Ovary (tissue), 7 donors: ENCODE measurements at regions not wholly inside any gene's neighbourhood (a gene's known extent, or its start where the extent isn't known, plus 50 kb on each side); places are given as distances from the start of the nearest gene placed in this dataset.

ENCODE experiments used
- DNase-seq, 5 donors: peaks; one replicate each; pipeline ENCODE4 v3.0.0-alpha.2; 2019 to 2020
- H3K27ac ChIP-seq, 2 donors: fragments of 200-600 bp; one replicate each; pipeline versions ENCODE4 v1.5.1 to v1.8.0; 2019 to 2022
- H3K27me3 ChIP-seq: fragments of 200-600 bp; one replicate; pipeline ENCODE4 v1.8.0; 2022
- H3K36me3 ChIP-seq: fragments of 200-600 bp; sonication (generic); one replicate; pipeline ENCODE4 v1.5.1; 2019
- H3K4me1 ChIP-seq: one replicate; pipeline ENCODE4 v1.8.1; 2013; ENCODE audit warnings: mild to moderate bottlenecking, moderate library complexity; ENCODE audit not compliant: insufficient read depth
- H3K4me3 ChIP-seq: fragments of 200-600 bp; sonication (generic); one replicate; pipeline ENCODE4 v1.5.1; 2017
- H3K9me3 ChIP-seq, 2 donors: fragments of 200-600 bp in 1 of 2; sonication (generic) in 1 of 2; one replicate each; pipeline versions ENCODE4 v1.5.1 to v1.8.1; 2013 to 2019; ENCODE audit warnings: mild to moderate bottlenecking in 1 of 2, moderate library complexity in 1 of 2
- CTCF ChIP-seq, 3 donors: fragments of 450-650 bp in 2 of 3; fragments of 200-600 bp in 1 of 3; IDR thresholded peaks; one replicate each; pipeline versions ENCODE4 v1.5.1 to v1.8.0; 2016 to 2022; ENCODE audit warnings: antibody characterized with exemption in 3 of 3, mild to moderate bottlenecking in 1 of 3
- EP300 ChIP-seq: sonication (generic); formaldehyde crosslinking; IDR thresholded peaks from one replicate; pipeline ENCODE4 v1.6.1; 2017; ENCODE audit warnings: antibody characterized with exemption
- POLR2A ChIP-seq: fragments of 450-650 bp; IDR thresholded peaks from one replicate; pipeline ENCODE4 v1.6.1; 2017; ENCODE audit warnings: antibody characterized with exemption, mild to moderate bottlenecking, moderate library complexity
- WGBS, 3 donors: extraction: QIAGEN DNeasy Blood & Tissue Kit in 1 of 3; methylation state at CpG; one replicate each; pipeline versions ENCODE4 v1.1.5 to v1.1.7; 2013 to 2017; 5-methylcytosine and 5-hydroxymethylcytosine counted together
- intact Hi-C, 4 donors: fragments of 100-400 bp; cut with DNase I; formaldehyde crosslinking; loops; one replicate each; pipeline versions ENCODE4 v1.11.0 to v1.15.1; 2022 to 2023
- donor health status: DM: no; HTN: no; CAD: no; lungs with moderate emphysema.
- donor health status: DM: no; HTN: no; CAD: no.
- donor health status: Bipolar disorder and iron deficiency.
- donor health status: DM: no; HTN: no; CAD: no.
- donor health status: DM: yes; HTN: yes; CAD: no.

- Histone ChIP-seq H3K27me3 (no peaks in the 10 kb centered on the region), H3K9me3 (no peaks in the 10 kb centered on the region), H3K4me3 (no peak overlapping the region), H3K4me1 (no peaks in the 10 kb centered on the region), H3K36me3 (no peaks in the 10 kb centered on the region), H3K27ac (no peak overlapping the region)
- no peak for TF ChIP-seq EP300
- TF ChIP-seq CTCF (IDR thresholded peaks at IDR 0.05) = no peak
- TF ChIP-seq POLR2A = no peak
- intact Hi-C loops = no loop called here
- WGBS, 3 donors = 53 to 66% (median 57%) methylated on average over 3 of the region's 3 CpGs
- DNase-seq = no peak
Observed at GRCh38 chr5:8585230-8586018, 716.5 kb downstream of the MTRR start.

GRCh38 chr5:8590959-8591358, 722.0 kb downstream of the MTRR start:
- 69 to 76% (median 72%) methylated on average over 1 of the region's 1 CpG for WGBS, 3 donors
- intact Hi-C loops = no loop called here
- Histone ChIP-seq H3K4me1 (no peaks in the 10 kb centered on the region), H3K4me3 (no peak overlapping the region), H3K27me3 (no peaks in the 10 kb centered on the region), H3K9me3 (no peaks in the 10 kb centered on the region), H3K36me3 (no peaks in the 10 kb centered on the region), H3K27ac (no peak overlapping the region)
- DNase-seq = no peak
- TF ChIP-seq CTCF (IDR thresholded peaks at IDR 0.05) = no peak
- no peak for TF ChIP-seq POLR2A
- no peak for TF ChIP-seq EP300

DNA sequence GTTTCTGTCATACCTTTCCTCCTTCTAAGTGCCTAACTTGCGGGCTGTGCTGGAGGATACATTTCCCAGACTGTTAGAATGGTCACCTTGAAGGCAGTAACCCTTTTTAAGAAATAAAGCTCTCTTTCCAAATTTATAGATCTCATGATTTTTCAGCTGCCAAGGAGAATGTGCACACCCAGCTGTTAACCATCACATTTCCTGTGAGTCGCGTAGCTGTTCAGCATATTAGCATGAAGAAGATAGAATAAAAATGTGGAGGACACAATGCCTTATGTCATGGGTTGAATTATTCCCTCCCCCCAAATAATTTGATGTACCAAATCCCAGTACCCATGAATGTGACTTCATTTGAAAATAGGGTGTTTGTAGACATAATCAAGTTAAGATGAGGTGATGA, 729.4 kb downstream of the MTRR start:
- Histone ChIP-seq H3K4me3 (no peak overlapping the region), H3K4me1 (no peaks in the 10 kb centered on the region), H3K27ac (no peak overlapping the region), H3K9me3 (no peaks in the 10 kb centered on the region), H3K27me3 (no peaks in the 10 kb centered on the region), H3K36me3 (no peaks in the 10 kb centered on the region)
- TF ChIP-seq POLR2A = no peak
- no peak for TF ChIP-seq EP300
- no peak for TF ChIP-seq CTCF (IDR thresholded peaks at IDR 0.05)
- 72 to 83% (median 75%) methylated on average over 3 of the region's 3 CpGs for WGBS, 3 donors
- intact Hi-C loops = no loop called here
- no peak for DNase-seq

GRCh38 chr5:8598996-8599395, 730.0 kb downstream of the MTRR start:
- Histone ChIP-seq H3K27ac (no peak overlapping the region), H3K36me3 (no peaks in the 10 kb centered on the region), H3K9me3 (no peaks in the 10 kb centered on the region), H3K4me3 (no peak overlapping the region), H3K27me3 (no peaks in the 10 kb centered on the region), H3K4me1 (no peaks in the 10 kb centered on the region)
- intact Hi-C loops = no loop called here
- WGBS, 3 donors = 70 to 90% (median 79%) methylated on average over 2 of the region's 2 CpGs
- TF ChIP-seq EP300 (no peak), POLR2A (no peak), CTCF (IDR thresholded peaks at IDR 0.05) (no peak)
- no peak for DNase-seq
